WTC11 (cell line): ENCODE measurements at regions not wholly inside any gene's neighbourhood (a gene's known extent, or its start where the extent isn't known, plus 50 kb on each side); places are given as distances from the start of the nearest gene placed in this dataset.

ENCODE experiments used
- ATAC-seq: fragments of 200-7000 bp; cut with Tn5 transposase; 2 replicates; pipeline ENCODE4 v1.10.0; 2021; ENCODE audit warnings: mild to moderate bottlenecking, moderate library complexity
- CTCF ChIA-PET: fragments of 300-600 bp; sonication (Branson Sonifier 250); formaldehyde crosslinking; loops from one replicate; lab custom pipeline; 2021; ENCODE audit warnings: antibody characterized with exemption; lab: Charles Lee
- POLR2A ChIA-PET: fragments of 350-600 bp; sonication (Branson Sonifier 250); formaldehyde crosslinking; loops from one replicate; lab custom pipeline; 2021; ENCODE audit warnings: antibody characterized with exemption; lab: Charles Lee
- DNase-seq: peaks from one replicate; pipeline ENCODE4 v3.0.0; 2021; ENCODE audit warnings: low spot score
- H3K27ac Mint-ChIP-seq: 2 replicates; pipeline ENCODE4 v1.8.0; 2021; ENCODE audit warnings: mixed read lengths
- H3K27me3 Mint-ChIP-seq: 2 replicates; pipeline ENCODE4 v1.8.0; 2021; ENCODE audit warnings: low read depth, mild to moderate bottlenecking, moderate library complexity, mixed read lengths
- H3K36me3 Mint-ChIP-seq: 2 replicates; pipeline ENCODE4 v1.8.0; 2021; ENCODE audit warnings: mixed read lengths
- H3K4me1 Mint-ChIP-seq: 2 replicates; pipeline ENCODE4 v1.8.0; 2022; ENCODE audit warnings: mixed read lengths
- H3K4me3 Mint-ChIP-seq: 2 replicates; pipeline ENCODE4 v1.8.0; 2021; ENCODE audit warnings: mild to moderate bottlenecking, moderate library complexity, mixed read lengths
- H3K9me3 Mint-ChIP-seq: 2 replicates; pipeline ENCODE4 v1.8.0; 2021; ENCODE audit warnings: mixed read lengths
- CBFB ChIP-seq: sonication (generic); formaldehyde crosslinking; IDR thresholded peaks from 2 replicates; pipeline ENCODE4 v1.8.1; 2022; ENCODE audit warnings: mild to moderate bottlenecking, low read depth, missing genetic modification reagents
- CREB1 ChIP-seq: sonication (generic); formaldehyde crosslinking; IDR thresholded peaks from 2 replicates; pipeline ENCODE4 v1.8.0; 2023; ENCODE audit warnings: mild to moderate bottlenecking, missing genetic modification reagents
- CREM ChIP-seq: sonication (generic); formaldehyde crosslinking; IDR thresholded peaks from 2 replicates; pipeline ENCODE4 v1.8.1; 2022; ENCODE audit warnings: mild to moderate bottlenecking, missing genetic modification reagents, moderate library complexity
- FOXK1 ChIP-seq: sonication (generic); formaldehyde crosslinking; IDR thresholded peaks from 2 replicates; pipeline ENCODE4 v1.8.0; 2022; ENCODE audit warnings: mild to moderate bottlenecking, moderate library complexity, missing genetic modification reagents
- HMGA2 ChIP-seq: fragments of 250-450 bp; sonication (Bioruptor Pico); IDR thresholded peaks from 2 replicates; pipeline ENCODE4 v1.4.0; 2021; ENCODE audit warnings: mild to moderate bottlenecking, moderate library complexity
- MYBL2 ChIP-seq: sonication (generic); formaldehyde crosslinking; IDR thresholded peaks from 2 replicates; pipeline ENCODE4 v1.8.1; 2023; ENCODE audit warnings: mild to moderate bottlenecking, moderate library complexity, missing genetic modification reagents
- NFYB ChIP-seq: sonication (generic); formaldehyde crosslinking; conservative IDR thresholded peaks from 2 replicates; pipeline ENCODE4 v1.8.0; 2022; ENCODE audit warnings: low read depth, missing genetic modification reagents
- NR1H2 ChIP-seq: sonication (generic); formaldehyde crosslinking; IDR thresholded peaks from 2 replicates; pipeline ENCODE4 v1.9.0; 2021; ENCODE audit warnings: mild to moderate bottlenecking, moderate library complexity, missing genetic modification reagents
- OVOL2 ChIP-seq: fragments of 250-450 bp; sonication (Bioruptor Pico); IDR thresholded peaks from 2 replicates; pipeline ENCODE4 v1.9.0; 2021; ENCODE audit warnings: mild to moderate bottlenecking, borderline replicate concordance
- SP1 ChIP-seq: sonication (generic); formaldehyde crosslinking; conservative IDR thresholded peaks from 2 replicates; pipeline ENCODE4 v1.8.1; 2022; ENCODE audit warnings: missing genetic modification reagents
- TEAD1 ChIP-seq: sonication (generic); formaldehyde crosslinking; IDR thresholded peaks from 2 replicates; pipeline ENCODE4 v1.8.0; 2022; ENCODE audit warnings: mild to moderate bottlenecking, missing genetic modification reagents
- ZNF423 ChIP-seq: fragments of 250-450 bp; sonication (Bioruptor Pico); IDR thresholded peaks from 2 replicates; pipeline ENCODE4 v2.1.2; 2022; ENCODE audit warnings: mild to moderate bottlenecking, moderate library complexity
- TF ChIP-seq, protein P1 (sequence below): sonication (generic); formaldehyde crosslinking; IDR thresholded peaks from 2 replicates; pipeline ENCODE4 v1.8.1; 2023; ENCODE audit warnings: mild to moderate bottlenecking, missing genetic modification reagents
- TF ChIP-seq, protein P2 (sequence below): sonication (generic); formaldehyde crosslinking; IDR thresholded peaks from 2 replicates; pipeline ENCODE4 v1.8.0; 2022; ENCODE audit warnings: mild to moderate bottlenecking, missing genetic modification reagents
- TF ChIP-seq, protein P3 (sequence below): fragments of 250-450 bp; sonication (Bioruptor Pico); conservative IDR thresholded peaks from 2 replicates; pipeline ENCODE4 v1.9.0; 2021; ENCODE audit warnings: mild to moderate bottlenecking
- TF ChIP-seq, protein P4 (sequence below): sonication (generic); formaldehyde crosslinking; IDR thresholded peaks from 2 replicates; pipeline ENCODE4 v1.8.0; 2022; ENCODE audit warnings: mild to moderate bottlenecking, missing genetic modification reagents
- TF ChIP-seq, protein P5 (sequence below): sonication (generic); formaldehyde crosslinking; IDR thresholded peaks from 2 replicates; pipeline ENCODE4 v1.8.0; 2023; ENCODE audit warnings: mild to moderate bottlenecking, missing genetic modification reagents
- TF ChIP-seq, protein P6 (sequence below): sonication (generic); formaldehyde crosslinking; IDR thresholded peaks from 2 replicates; pipeline ENCODE4 v1.8.0; 2023; ENCODE audit warnings: missing genetic modification reagents, mild to moderate bottlenecking, borderline replicate concordance

DNA sequence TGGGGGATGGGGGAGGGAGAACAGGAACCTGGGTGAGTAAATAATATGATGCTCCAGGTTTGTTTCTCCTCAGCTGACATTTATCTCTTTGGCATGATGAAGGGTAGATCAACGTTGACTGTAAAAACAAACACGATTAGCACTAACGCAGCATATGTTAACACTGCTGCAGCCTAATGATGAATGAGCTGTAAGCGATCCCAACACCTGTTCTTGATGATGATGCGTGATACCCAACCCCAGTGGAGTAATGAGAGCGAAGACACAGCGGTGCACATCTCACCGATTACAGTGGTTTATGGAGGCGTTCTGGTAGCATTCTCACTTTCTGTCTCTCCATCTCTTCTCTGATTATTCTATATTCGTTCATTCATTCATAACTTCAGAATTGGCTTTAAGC is 640.4 kb downstream of the USP25 start:
- H3K4me3 Mint-ChIP-seq, result no peak overlapping the region
- no peaks in the 10 kb centered on the region for H3K9me3 Mint-ChIP-seq
- TF ChIP-seq OVOL2 (CRISPR knock-in tag), result no peak
- TF ChIP-seq TEAD1 (CRISPR knock-in tag), result no peak
- TF ChIP-seq, protein P1, sequence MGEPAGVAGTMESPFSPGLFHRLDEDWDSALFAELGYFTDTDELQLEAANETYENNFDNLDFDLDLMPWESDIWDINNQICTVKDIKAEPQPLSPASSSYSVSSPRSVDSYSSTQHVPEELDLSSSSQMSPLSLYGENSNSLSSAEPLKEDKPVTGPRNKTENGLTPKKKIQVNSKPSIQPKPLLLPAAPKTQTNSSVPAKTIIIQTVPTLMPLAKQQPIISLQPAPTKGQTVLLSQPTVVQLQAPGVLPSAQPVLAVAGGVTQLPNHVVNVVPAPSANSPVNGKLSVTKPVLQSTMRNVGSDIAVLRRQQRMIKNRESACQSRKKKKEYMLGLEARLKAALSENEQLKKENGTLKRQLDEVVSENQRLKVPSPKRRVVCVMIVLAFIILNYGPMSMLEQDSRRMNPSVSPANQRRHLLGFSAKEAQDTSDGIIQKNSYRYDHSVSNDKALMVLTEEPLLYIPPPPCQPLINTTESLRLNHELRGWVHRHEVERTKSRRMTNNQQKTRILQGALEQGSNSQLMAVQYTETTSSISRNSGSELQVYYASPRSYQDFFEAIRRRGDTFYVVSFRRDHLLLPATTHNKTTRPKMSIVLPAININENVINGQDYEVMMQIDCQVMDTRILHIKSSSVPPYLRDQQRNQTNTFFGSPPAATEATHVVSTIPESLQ (CRISPR knock-in tag), result no peak
- TF ChIP-seq CBFB (CRISPR knock-in tag), result no peak
- no peak for TF ChIP-seq ZNF423 (CRISPR knock-in tag)
- TF ChIP-seq, protein P2, sequence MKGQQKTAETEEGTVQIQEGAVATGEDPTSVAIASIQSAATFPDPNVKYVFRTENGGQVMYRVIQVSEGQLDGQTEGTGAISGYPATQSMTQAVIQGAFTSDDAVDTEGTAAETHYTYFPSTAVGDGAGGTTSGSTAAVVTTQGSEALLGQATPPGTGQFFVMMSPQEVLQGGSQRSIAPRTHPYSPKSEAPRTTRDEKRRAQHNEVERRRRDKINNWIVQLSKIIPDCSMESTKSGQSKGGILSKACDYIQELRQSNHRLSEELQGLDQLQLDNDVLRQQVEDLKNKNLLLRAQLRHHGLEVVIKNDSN (CRISPR knock-in tag), result no peak
- no peak for TF ChIP-seq MYBL2 (CRISPR knock-in tag)
- no peak for TF ChIP-seq CREB1 (CRISPR knock-in tag)
- TF ChIP-seq, protein P3, sequence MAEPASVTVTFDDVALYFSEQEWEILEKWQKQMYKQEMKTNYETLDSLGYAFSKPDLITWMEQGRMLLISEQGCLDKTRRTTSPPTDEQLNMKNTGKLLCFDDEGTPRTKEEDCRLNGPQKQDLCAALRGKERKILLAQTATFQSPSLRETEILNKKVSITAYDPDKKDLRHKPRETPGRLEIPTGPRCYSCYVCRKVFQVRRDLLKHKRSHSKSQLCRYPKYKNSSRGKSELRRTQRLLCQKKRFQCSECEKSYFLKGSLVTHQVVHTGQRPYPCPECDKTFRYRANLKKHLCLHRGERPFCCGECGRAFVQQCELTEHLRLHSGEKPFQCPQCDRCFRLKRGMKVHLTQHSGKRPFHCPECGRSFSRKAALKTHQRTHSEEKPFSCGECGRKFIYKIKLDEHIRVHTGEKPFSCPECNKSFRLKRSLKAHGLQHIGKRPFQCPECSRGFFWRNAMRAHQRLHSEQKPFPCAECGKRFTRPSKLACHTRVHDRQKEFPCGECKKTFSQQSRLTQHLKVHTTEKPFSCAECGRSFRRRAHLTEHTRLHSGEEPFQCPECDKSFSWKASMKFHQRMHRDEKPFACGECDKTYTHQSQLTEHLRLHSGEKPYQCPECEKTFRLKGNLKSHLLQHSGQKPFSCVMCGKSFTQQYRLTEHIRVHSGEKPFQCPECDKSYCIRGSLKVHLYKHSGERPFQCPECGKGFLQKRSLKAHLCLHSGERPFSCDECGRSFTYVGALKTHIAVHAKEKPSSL (CRISPR knock-in tag), result no peak
- TF ChIP-seq, protein P4, sequence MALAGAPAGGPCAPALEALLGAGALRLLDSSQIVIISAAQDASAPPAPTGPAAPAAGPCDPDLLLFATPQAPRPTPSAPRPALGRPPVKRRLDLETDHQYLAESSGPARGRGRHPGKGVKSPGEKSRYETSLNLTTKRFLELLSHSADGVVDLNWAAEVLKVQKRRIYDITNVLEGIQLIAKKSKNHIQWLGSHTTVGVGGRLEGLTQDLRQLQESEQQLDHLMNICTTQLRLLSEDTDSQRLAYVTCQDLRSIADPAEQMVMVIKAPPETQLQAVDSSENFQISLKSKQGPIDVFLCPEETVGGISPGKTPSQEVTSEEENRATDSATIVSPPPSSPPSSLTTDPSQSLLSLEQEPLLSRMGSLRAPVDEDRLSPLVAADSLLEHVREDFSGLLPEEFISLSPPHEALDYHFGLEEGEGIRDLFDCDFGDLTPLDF, result no peak
- no peak for TF ChIP-seq CREM (CRISPR knock-in tag)
- TF ChIP-seq, protein P5, sequence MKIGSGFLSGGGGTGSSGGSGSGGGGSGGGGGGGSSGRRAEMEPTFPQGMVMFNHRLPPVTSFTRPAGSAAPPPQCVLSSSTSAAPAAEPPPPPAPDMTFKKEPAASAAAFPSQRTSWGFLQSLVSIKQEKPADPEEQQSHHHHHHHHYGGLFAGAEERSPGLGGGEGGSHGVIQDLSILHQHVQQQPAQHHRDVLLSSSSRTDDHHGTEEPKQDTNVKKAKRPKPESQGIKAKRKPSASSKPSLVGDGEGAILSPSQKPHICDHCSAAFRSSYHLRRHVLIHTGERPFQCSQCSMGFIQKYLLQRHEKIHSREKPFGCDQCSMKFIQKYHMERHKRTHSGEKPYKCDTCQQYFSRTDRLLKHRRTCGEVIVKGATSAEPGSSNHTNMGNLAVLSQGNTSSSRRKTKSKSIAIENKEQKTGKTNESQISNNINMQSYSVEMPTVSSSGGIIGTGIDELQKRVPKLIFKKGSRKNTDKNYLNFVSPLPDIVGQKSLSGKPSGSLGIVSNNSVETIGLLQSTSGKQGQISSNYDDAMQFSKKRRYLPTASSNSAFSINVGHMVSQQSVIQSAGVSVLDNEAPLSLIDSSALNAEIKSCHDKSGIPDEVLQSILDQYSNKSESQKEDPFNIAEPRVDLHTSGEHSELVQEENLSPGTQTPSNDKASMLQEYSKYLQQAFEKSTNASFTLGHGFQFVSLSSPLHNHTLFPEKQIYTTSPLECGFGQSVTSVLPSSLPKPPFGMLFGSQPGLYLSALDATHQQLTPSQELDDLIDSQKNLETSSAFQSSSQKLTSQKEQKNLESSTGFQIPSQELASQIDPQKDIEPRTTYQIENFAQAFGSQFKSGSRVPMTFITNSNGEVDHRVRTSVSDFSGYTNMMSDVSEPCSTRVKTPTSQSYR (CRISPR knock-in tag), result no peak
- no peak for TF ChIP-seq NFYB (CRISPR knock-in tag)
- no peak for TF ChIP-seq FOXK1 (CRISPR knock-in tag)
- no peak for TF ChIP-seq NR1H2 (CRISPR knock-in tag)
- no peak for TF ChIP-seq HMGA2 (CRISPR knock-in tag)
- TF ChIP-seq SP1 (CRISPR knock-in tag), result no peak
- TF ChIP-seq, protein P6, sequence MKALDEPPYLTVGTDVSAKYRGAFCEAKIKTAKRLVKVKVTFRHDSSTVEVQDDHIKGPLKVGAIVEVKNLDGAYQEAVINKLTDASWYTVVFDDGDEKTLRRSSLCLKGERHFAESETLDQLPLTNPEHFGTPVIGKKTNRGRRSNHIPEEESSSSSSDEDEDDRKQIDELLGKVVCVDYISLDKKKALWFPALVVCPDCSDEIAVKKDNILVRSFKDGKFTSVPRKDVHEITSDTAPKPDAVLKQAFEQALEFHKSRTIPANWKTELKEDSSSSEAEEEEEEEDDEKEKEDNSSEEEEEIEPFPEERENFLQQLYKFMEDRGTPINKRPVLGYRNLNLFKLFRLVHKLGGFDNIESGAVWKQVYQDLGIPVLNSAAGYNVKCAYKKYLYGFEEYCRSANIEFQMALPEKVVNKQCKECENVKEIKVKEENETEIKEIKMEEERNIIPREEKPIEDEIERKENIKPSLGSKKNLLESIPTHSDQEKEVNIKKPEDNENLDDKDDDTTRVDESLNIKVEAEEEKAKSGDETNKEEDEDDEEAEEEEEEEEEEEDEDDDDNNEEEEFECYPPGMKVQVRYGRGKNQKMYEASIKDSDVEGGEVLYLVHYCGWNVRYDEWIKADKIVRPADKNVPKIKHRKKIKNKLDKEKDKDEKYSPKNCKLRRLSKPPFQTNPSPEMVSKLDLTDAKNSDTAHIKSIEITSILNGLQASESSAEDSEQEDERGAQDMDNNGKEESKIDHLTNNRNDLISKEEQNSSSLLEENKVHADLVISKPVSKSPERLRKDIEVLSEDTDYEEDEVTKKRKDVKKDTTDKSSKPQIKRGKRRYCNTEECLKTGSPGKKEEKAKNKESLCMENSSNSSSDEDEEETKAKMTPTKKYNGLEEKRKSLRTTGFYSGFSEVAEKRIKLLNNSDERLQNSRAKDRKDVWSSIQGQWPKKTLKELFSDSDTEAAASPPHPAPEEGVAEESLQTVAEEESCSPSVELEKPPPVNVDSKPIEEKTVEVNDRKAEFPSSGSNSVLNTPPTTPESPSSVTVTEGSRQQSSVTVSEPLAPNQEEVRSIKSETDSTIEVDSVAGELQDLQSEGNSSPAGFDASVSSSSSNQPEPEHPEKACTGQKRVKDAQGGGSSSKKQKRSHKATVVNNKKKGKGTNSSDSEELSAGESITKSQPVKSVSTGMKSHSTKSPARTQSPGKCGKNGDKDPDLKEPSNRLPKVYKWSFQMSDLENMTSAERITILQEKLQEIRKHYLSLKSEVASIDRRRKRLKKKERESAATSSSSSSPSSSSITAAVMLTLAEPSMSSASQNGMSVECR (CRISPR knock-in tag), result no peak
- TF ChIP-seq, all 79 proteins: peak for 0
- Mint-ChIP-seq H3K27ac (no peak overlapping the region), H3K36me3 (no peaks in the 10 kb centered on the region), H3K27me3 (no peaks in the 10 kb centered on the region), H3K4me1 (no peaks in the 10 kb centered on the region)
- ChIA-PET POLR2A (no interaction called here), CTCF (no interaction called here)
- ATAC-seq (no peak), DNase-seq (no peak)
